ENCODE measurements at regions not wholly inside any gene's neighbourhood (a gene's known extent, or its start where the extent isn't known, plus 50 kb on each side); places are given as distances from the start of the nearest gene placed in this dataset.

DNA sequence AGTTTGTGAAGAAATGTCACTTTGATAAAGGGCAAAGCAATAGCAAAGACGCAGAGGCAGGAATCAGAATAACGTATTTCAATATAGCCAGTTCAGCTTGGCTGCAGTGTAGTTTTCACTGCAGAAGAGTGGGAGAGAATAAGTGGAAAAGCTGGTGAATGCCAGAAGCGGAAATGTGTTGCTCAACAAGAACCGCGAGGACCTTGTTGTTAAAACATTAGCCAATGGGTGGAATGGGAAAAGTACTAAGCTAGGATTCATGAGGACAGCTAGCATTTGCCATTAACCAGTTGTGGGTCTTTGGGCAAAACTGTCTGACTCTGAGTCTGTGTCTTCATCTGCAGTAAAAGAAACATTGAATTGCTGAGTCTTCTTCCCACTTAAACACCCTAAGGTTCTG lies 292.9 kb upstream of the GRIP1 start:
- Histone ChIP-seq H3K9me3 (no peaks in the 10 kb centered on the region), H3K27me3 (no peaks in the 10 kb centered on the region), H3K4me3 (ENCODE audit: low read depth in 1 of 2, low read length in 1 of 2) (no peak overlapping the region), H3K4me1 (ENCODE audit: control insufficient read depth in 1 of 2, insufficient read depth in 1 of 2, low read depth in 1 of 2, low read length in 1 of 2) (no peaks in the 10 kb centered on the region), H3K36me3 (no peaks in the 10 kb centered on the region), H3K27ac (no peak overlapping the region)
- TF ChIP-seq, protein P1, sequence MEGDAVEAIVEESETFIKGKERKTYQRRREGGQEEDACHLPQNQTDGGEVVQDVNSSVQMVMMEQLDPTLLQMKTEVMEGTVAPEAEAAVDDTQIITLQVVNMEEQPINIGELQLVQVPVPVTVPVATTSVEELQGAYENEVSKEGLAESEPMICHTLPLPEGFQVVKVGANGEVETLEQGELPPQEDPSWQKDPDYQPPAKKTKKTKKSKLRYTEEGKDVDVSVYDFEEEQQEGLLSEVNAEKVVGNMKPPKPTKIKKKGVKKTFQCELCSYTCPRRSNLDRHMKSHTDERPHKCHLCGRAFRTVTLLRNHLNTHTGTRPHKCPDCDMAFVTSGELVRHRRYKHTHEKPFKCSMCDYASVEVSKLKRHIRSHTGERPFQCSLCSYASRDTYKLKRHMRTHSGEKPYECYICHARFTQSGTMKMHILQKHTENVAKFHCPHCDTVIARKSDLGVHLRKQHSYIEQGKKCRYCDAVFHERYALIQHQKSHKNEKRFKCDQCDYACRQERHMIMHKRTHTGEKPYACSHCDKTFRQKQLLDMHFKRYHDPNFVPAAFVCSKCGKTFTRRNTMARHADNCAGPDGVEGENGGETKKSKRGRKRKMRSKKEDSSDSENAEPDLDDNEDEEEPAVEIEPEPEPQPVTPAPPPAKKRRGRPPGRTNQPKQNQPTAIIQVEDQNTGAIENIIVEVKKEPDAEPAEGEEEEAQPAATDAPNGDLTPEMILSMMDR (IDR thresholded peaks at IDR 0.05): no peak

DNA sequence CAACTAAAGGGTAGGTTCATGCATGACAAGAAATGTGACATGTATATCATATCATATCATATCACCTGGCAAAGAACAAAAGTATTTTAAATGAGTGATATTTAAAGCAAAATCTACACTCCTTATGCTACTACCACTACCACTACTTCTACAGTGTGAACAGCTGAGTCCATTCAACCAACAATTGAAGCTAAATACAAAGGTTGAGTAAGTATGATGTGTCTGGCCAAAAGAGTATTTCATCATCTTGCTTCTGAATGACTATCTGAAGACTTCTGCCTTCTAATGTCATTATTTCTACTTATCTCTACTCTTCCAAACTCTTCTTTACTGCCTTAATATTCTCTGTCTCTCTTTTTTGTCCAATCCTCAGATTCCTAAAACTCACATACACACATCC lies 292.6 kb upstream of the CAND1 start:
- Histone ChIP-seq H3K4me1 (ENCODE audit: control insufficient read depth in 1 of 2, insufficient read depth in 1 of 2, low read depth in 1 of 2, low read length in 1 of 2) (no peaks in the 10 kb centered on the region), H3K9me3 (no peaks in the 10 kb centered on the region), H3K27me3 (no peaks in the 10 kb centered on the region), H3K27ac (no peak overlapping the region), H3K4me3 (ENCODE audit: low read depth in 1 of 2, low read length in 1 of 2) (no peak overlapping the region), H3K36me3 (no peaks in the 10 kb centered on the region)
- TF ChIP-seq, protein P1 (IDR thresholded peaks at IDR 0.05): no peak

DNA sequence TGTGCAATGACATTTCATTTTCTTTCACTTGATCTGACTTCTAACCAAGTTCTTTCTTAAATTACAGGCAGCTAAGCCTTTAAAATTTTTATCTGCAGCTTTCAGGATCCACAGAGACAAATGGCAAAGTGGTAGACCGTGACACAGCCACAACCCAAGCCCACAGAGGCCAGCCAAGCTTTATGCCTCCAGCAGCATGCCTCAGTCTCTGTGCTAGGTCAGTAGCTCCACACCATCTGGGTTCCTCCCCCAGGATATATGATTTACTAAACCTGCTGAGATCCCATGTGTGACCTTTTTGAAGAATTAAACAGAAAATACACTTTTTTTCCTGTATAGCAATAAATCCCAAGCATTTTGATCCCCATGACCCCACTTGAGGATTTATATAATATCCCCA lies 290.4 kb upstream of the CAND1 start:
- peaks cover 0 to 8% of the 10 kb centered on the region in 2 experiments for H3K4me1 ChIP-seq (ENCODE audit: control insufficient read depth in 1 of 2, insufficient read depth in 1 of 2, low read depth in 1 of 2, low read length in 1 of 2)
- no peak overlapping the region for H3K27ac ChIP-seq
- no peaks in the 10 kb centered on the region for H3K9me3 ChIP-seq
- H3K36me3 ChIP-seq: no peaks in the 10 kb centered on the region
- H3K27me3 ChIP-seq: no peaks in the 10 kb centered on the region
- TF ChIP-seq, protein P1 (IDR thresholded peaks at IDR 0.05): no peak
- no peak overlapping the region for H3K4me3 ChIP-seq (ENCODE audit: low read depth in 1 of 2, low read length in 1 of 2)

DNA sequence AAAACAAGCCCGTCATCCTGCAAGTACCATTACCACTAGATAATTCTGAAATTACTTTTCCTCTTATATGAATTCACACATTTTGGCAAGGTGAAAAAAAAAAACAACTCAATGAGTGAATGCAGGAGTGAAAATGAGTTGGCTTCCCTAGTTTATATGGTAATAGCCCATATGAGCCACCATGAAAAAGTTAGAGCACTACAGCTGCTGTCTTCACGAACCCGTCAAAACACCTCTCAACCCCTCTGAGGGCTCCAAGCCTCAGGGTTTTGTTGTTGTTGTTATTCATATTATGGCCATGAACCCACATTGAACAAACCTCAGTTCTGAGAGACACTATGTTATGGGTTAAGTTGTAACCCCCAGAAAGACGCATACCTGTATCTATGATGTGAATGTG lies 289.9 kb upstream of the CAND1 start:
- no peaks in the 10 kb centered on the region for H3K27me3 ChIP-seq
- no peaks in the 10 kb centered on the region for H3K36me3 ChIP-seq
- TF ChIP-seq, protein P1 (IDR thresholded peaks at IDR 0.05): no peak
- no peak overlapping the region for H3K27ac ChIP-seq
- H3K4me1 ChIP-seq (ENCODE audit: control insufficient read depth in 1 of 2, insufficient read depth in 1 of 2, low read depth in 1 of 2, low read length in 1 of 2): peaks cover 0 to 8% of the 10 kb centered on the region in 2 experiments
- H3K4me3 ChIP-seq (ENCODE audit: low read depth in 1 of 2, low read length in 1 of 2): no peak overlapping the region
- H3K9me3 ChIP-seq: no peaks in the 10 kb centered on the region

DNA sequence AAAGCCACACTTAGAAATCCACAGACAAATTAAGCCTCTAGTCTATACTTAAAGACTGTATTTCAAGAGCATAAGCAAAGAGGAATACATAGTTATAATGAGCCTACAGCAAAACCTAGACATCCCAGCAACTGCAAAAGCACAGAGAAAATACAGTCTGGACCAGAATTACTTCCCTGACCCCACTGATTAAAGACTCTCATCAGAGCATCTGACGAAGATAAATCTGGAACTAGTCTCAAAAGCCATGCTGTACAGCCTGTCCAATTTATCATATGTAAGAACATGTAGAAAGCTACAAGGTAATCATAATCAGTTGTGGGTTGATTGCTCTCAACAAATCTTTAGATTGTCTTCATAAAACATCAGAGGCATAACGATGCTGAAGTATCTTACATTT lies 285.1 kb upstream of the CAND1 start:
- TF ChIP-seq, protein P1 (IDR thresholded peaks at IDR 0.05): no peak
- no peaks in the 10 kb centered on the region for H3K9me3 ChIP-seq
- H3K27me3 ChIP-seq: no peaks in the 10 kb centered on the region
- H3K4me1 ChIP-seq (ENCODE audit: control insufficient read depth in 1 of 2, insufficient read depth in 1 of 2, low read depth in 1 of 2, low read length in 1 of 2): peaks cover 0 to 8% of the 10 kb centered on the region in 2 experiments
- no peak overlapping the region for H3K27ac ChIP-seq
- H3K4me3 ChIP-seq (ENCODE audit: low read depth in 1 of 2, low read length in 1 of 2): no peak overlapping the region
- H3K36me3 ChIP-seq: no peaks in the 10 kb centered on the region

DNA sequence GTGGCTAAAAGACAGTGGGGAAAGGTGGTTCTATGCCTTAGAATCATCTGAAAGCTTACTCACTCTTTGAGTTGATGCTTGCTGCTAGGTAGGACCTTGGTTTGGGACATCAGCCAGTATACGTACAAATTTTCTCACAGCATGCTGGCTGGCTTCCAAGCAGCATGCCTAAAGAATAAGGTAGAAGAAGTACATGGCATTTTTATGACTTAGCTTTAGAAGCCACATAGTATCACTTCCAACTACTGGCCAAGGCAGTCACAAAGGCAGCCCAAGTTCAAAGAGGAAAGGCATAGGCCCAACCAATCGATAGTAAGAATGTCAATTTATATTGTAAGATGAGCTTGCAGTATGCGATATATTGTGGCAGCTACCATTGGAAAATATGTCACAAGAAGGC lies 284.2 kb upstream of the CAND1 start:
- Histone ChIP-seq H3K27me3 (no peaks in the 10 kb centered on the region), H3K27ac (no peak overlapping the region)

More for the DNA sequence above, 284.2 kb upstream of the CAND1 start:
- Histone ChIP-seq H3K36me3 (no peaks in the 10 kb centered on the region), H3K4me1 (ENCODE audit: control insufficient read depth in 1 of 2, insufficient read depth in 1 of 2, low read depth in 1 of 2, low read length in 1 of 2) (peaks cover 0 to 8% of the 10 kb centered on the region in 2 experiments), H3K9me3 (no peaks in the 10 kb centered on the region), H3K4me3 (ENCODE audit: low read depth in 1 of 2, low read length in 1 of 2) (no peak overlapping the region)
- TF ChIP-seq, protein P1 (IDR thresholded peaks at IDR 0.05): no peak
